GM23338 (cell line): ENCODE measurements at regions not wholly inside any gene's neighbourhood (a gene's known extent, or its start where the extent isn't known, plus 50 kb on each side); places are given as distances from the start of the nearest gene placed in this dataset.
A peak's percentile ranks its signal among the peaks of the same experiment; 100 is the strongest.

Experiments used
- ATAC-seq: fragments of 200-7000 bp; cut with Tn5 transposase; 3 replicates; pipeline ENCODE4 v1.9.1; 2020
- DNase-seq: peaks from one replicate; pipeline ENCODE4 v3.0.0-alpha.2; 2015; ENCODE audit warnings: low spot score
- H2AFZ ChIP-seq: fragments of 200-600 bp; sonication (generic); 2 replicates; pipeline ENCODE4 v1.8.0; 2016; ENCODE audit warnings: antibody characterized with exemption, mild to moderate bottlenecking, moderate library complexity
- H3F3A ChIP-seq: fragments of 200-600 bp; sonication (generic); replicated peaks from 2 replicates; pipeline ENCODE4 v1.8.0; 2017; ENCODE audit warnings: antibody characterized with exemption, mixed run types, low read depth
- H3K27ac ChIP-seq: fragments of 200-600 bp; sonication (generic); 2 replicates; pipeline ENCODE4 v1.6.1; 2016; ENCODE audit warnings: low read depth
- H3K27me3 ChIP-seq: fragments of 200-600 bp; sonication (generic); 2 replicates; pipeline ENCODE4 v1.8.0; 2016; ENCODE audit warnings: mild to moderate bottlenecking, mixed run types, moderate library complexity; ENCODE audit not compliant: insufficient read depth
- H3K36me3 ChIP-seq: fragments of 200-600 bp; sonication (generic); 2 replicates; pipeline ENCODE4 v1.8.0; 2016; ENCODE audit warnings: mild to moderate bottlenecking; ENCODE audit not compliant: insufficient read depth
- H3K4me1 ChIP-seq: fragments of 200-600 bp; sonication (generic); 2 replicates; pipeline ENCODE4 v1.8.0; 2016; ENCODE audit warnings: mild to moderate bottlenecking, moderate library complexity; ENCODE audit not compliant: insufficient read depth
- H3K4me2 ChIP-seq: fragments of 200-600 bp; sonication (generic); 2 replicates; pipeline ENCODE4 v1.7.1; 2017; ENCODE audit warnings: mixed run types
- H3K4me3 ChIP-seq: fragments of 200-600 bp; sonication (generic); 2 replicates; pipeline ENCODE4 v1.6.1; 2016; ENCODE audit warnings: mixed run types
- H3K79me2 ChIP-seq: fragments of 200-600 bp; sonication (generic); replicated peaks from 2 replicates; pipeline ENCODE4 v1.8.0; 2017; ENCODE audit warnings: mild to moderate bottlenecking; ENCODE audit not compliant: insufficient read depth
- H3K9me2 ChIP-seq: fragments of 200-600 bp; sonication (generic); 2 replicates; pipeline ENCODE4 v1.8.0; 2017; ENCODE audit not compliant: insufficient read depth
- H4K20me1 ChIP-seq: fragments of 200-600 bp; sonication (generic); replicated peaks from 2 replicates; pipeline ENCODE4 v1.8.0; 2017; ENCODE audit warnings: mild to moderate bottlenecking; ENCODE audit not compliant: insufficient read depth
- H3K27ac Mint-ChIP-seq: 2 replicates; pipeline ENCODE4 v1.8.0; 2020; ENCODE audit warnings: inconsistent platforms, mild to moderate bottlenecking, moderate library complexity, mixed read lengths
- H3K27me3 Mint-ChIP-seq: 3 replicates; pipeline ENCODE4 v1.8.0; 2022; ENCODE audit warnings: low read depth, mild to moderate bottlenecking, moderate library complexity, mixed read lengths, inconsistent platforms; ENCODE audit not compliant: insufficient read depth, poor library complexity
- H3K36me3 Mint-ChIP-seq: 3 replicates; pipeline ENCODE4 v1.8.0; 2021; ENCODE audit warnings: low read depth, mild to moderate bottlenecking, inconsistent platforms, moderate library complexity, mixed read lengths
- H3K4me1 Mint-ChIP-seq: 3 replicates; pipeline ENCODE4 v1.8.0; 2020; ENCODE audit warnings: mild to moderate bottlenecking, inconsistent platforms, mixed read lengths
- H3K4me3 Mint-ChIP-seq: 3 replicates; pipeline ENCODE4 v1.8.0; 2021; ENCODE audit warnings: moderate library complexity, mild to moderate bottlenecking, inconsistent platforms, mixed read lengths
- H3K9me3 Mint-ChIP-seq: 3 replicates; pipeline ENCODE4 v1.8.0; 2020; ENCODE audit warnings: moderate library complexity, mild to moderate bottlenecking, inconsistent platforms, mixed read lengths
- CREB1 ChIP-seq: fragments of 250-450 bp; sonication (Bioruptor Pico); IDR thresholded peaks from 2 replicates; pipeline ENCODE4 v1.5.0; 2020; ENCODE audit warnings: low read depth, mild to moderate bottlenecking, moderate library complexity
- EZH2 ChIP-seq: fragments of 200-600 bp; sonication (generic); IDR thresholded peaks from one replicate; pipeline ENCODE4 v1.8.0; 2017; ENCODE audit warnings: antibody characterized with exemption, mild to moderate bottlenecking, low read depth; ENCODE audit not compliant: unreplicated experiment
- EZH2phosphoT487 ChIP-seq: fragments of 200-600 bp; sonication (generic); IDR thresholded peaks from one replicate; pipeline ENCODE4 v1.8.1; 2018; ENCODE audit warnings: antibody characterized with exemption; ENCODE audit not compliant: unreplicated experiment
- JUNB ChIP-seq: IDR thresholded peaks from one replicate; pipeline ENCODE4 v1.6.1; 2016; ENCODE audit warnings: antibody characterized with exemption; ENCODE audit not compliant: unreplicated experiment
- NANOG ChIP-seq: IDR thresholded peaks from 2 replicates; pipeline ENCODE4 v1.6.1; 2016; ENCODE audit warnings: antibody characterized with exemption, borderline replicate concordance
- POLR2AphosphoS5 ChIP-seq: IDR thresholded peaks from 2 replicates; pipeline ENCODE4 v1.6.1; 2016; ENCODE audit warnings: antibody characterized with exemption, low read depth
- STAT1 ChIP-seq: IDR thresholded peaks from one replicate; pipeline ENCODE4 v1.6.1; 2016; ENCODE audit warnings: antibody characterized with exemption; ENCODE audit not compliant: unreplicated experiment
- ZNF114 ChIP-seq: fragments of 250-450 bp; sonication (Bioruptor Pico); IDR thresholded peaks from 2 replicates; pipeline ENCODE4 v1.5.0; 2020; ENCODE audit warnings: mild to moderate bottlenecking, moderate library complexity
- TF ChIP-seq, protein P1 (sequence below): fragments of 250-450 bp; sonication (Bioruptor Pico); IDR thresholded peaks from 2 replicates; pipeline ENCODE4 v1.5.0; 2020; ENCODE audit warnings: mild to moderate bottlenecking, moderate library complexity
- TF ChIP-seq, protein P2 (sequence below), 2 experiments: fragments of 200-600 bp in 1 of 2; sonication (generic) in 1 of 2; conservative IDR thresholded peaks; 2 replicates each; pipeline versions ENCODE4 v1.5.1 to v1.6.1; 2016 to 2017; ENCODE audit warnings: antibody characterized with exemption in 2 of 2, low read depth in 2 of 2, mild to moderate bottlenecking in 2 of 2, moderate library complexity in 1 of 2
- TF ChIP-seq, protein P3 (sequence below): IDR thresholded peaks from one replicate; pipeline ENCODE4 v1.6.1; 2018; ENCODE audit warnings: antibody characterized with exemption; ENCODE audit not compliant: unreplicated experiment

DNA sequence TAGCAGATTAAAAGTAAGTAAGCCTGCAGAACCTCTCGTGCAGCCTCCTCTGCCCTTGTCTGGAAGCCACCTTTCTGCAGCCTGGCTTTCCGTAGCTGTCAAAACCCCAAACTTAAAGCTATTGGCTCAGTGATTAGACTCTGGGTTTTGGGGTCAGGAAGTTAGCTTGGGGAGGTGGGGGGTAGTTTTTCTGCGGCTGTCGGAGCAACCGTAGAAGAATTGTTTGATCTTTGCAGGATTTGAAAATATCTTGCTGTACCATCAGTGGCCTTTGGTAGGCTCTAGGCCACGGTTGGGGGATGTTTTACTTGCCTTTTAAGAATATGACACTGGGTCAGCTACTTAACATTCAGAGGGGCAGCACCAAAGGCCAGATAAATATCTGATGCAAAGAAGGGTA, 88.4 kb upstream of the RASGRP1 start:
- TF ChIP-seq, protein P1, sequence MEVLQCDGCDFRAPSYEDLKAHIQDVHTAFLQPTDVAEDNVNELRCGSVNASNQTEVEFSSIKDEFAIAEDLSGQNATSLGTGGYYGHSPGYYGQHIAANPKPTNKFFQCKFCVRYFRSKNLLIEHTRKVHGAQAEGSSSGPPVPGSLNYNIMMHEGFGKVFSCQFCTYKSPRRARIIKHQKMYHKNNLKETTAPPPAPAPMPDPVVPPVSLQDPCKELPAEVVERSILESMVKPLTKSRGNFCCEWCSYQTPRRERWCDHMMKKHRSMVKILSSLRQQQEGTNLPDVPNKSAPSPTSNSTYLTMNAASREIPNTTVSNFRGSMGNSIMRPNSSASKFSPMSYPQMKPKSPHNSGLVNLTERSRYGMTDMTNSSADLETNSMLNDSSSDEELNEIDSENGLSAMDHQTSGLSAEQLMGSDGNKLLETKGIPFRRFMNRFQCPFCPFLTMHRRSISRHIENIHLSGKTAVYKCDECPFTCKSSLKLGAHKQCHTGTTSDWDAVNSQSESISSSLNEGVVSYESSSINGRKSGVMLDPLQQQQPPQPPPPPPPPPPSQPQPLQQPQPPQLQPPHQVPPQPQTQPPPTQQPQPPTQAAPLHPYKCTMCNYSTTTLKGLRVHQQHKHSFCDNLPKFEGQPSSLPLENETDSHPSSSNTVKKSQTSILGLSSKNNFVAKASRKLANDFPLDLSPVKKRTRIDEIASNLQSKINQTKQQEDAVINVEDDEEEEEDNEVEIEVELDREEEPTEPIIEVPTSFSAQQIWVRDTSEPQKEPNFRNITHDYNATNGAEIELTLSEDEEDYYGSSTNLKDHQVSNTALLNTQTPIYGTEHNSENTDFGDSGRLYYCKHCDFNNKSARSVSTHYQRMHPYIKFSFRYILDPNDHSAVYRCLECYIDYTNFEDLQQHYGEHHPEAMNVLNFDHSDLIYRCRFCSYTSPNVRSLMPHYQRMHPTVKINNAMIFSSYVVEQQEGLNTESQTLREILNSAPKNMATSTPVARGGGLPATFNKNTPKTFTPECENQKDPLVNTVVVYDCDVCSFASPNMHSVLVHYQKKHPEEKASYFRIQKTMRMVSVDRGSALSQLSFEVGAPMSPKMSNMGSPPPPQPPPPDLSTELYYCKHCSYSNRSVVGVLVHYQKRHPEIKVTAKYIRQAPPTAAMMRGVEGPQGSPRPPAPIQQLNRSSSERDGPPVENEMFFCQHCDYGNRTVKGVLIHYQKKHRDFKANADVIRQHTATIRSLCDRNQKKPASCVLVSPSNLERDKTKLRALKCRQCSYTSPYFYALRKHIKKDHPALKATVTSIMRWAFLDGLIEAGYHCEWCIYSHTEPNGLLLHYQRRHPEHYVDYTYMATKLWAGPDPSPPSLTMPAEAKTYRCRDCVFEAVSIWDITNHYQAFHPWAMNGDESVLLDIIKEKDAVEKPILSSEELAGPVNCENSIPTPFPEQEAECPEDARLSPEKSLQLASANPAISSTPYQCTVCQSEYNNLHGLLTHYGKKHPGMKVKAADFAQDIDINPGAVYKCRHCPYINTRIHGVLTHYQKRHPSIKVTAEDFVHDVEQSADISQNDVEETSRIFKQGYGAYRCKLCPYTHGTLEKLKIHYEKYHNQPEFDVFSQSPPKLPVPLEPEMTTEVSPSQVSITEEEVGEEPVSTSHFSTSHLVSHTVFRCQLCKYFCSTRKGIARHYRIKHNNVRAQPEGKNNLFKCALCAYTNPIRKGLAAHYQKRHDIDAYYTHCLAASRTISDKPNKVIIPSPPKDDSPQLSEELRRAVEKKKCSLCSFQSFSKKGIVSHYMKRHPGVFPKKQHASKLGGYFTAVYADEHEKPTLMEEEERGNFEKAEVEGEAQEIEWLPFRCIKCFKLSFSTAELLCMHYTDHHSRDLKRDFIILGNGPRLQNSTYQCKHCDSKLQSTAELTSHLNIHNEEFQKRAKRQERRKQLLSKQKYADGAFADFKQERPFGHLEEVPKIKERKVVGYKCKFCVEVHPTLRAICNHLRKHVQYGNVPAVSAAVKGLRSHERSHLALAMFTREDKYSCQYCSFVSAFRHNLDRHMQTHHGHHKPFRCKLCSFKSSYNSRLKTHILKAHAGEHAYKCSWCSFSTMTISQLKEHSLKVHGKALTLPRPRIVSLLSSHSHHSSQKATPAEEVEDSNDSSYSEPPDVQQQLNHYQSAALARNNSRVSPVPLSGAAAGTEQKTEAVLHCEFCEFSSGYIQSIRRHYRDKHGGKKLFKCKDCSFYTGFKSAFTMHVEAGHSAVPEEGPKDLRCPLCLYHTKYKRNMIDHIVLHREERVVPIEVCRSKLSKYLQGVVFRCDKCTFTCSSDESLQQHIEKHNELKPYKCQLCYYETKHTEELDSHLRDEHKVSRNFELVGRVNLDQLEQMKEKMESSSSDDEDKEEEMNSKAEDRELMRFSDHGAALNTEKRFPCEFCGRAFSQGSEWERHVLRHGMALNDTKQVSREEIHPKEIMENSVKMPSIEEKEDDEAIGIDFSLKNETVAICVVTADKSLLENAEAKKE (CRISPR knock-in tag): no peak
- TF ChIP-seq CREB1 (CRISPR knock-in tag): no peak
- TF ChIP-seq STAT1: no peak
- no peak for TF ChIP-seq POLR2AphosphoS5
- TF ChIP-seq EZH2phosphoT487: no peak
- no peak for TF ChIP-seq EZH2
- no peak for TF ChIP-seq ZNF114 (CRISPR knock-in tag)
- no peak; the same call in 2 of the 3 replicates for ATAC-seq

DNA sequence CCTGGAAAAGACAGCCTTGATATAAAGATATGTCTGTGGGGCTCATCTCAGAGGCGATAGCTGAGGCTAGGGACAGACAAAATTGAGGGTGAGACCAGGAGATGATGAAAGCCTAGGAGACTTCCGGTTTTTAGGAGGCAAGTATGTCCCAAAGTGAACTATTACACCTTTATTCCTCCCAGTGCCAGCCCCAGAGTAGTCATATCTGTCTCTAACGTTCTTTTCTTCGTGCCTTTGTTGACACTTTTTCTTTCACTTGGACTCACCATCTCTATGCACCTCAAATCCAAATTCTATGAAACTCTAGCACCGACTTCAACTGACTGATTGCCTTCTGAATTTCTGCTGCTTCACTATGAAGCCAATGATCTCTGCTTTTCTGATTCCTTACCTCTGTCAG, 93.8 kb upstream of the RASGRP1 start:
- DNase-seq: no peak
- Mint-ChIP-seq H3K4me3 (no peak overlapping the region), H3K27ac (no peak overlapping the region), H3K4me1 (peaks cover 5% of the 10 kb centered on the region), H3K9me3 (no peaks in the 10 kb centered on the region), H3K36me3 (no peaks in the 10 kb centered on the region), H3K27me3 (no peaks in the 10 kb centered on the region)
- ATAC-seq: no peak
- Histone ChIP-seq H3K79me2 (no peaks in the 10 kb centered on the region), H3K36me3 (no peaks in the 10 kb centered on the region), H4K20me1 (no peaks in the 10 kb centered on the region), H2AFZ (no peak overlapping the region), H3K27me3 (no peaks in the 10 kb centered on the region), H3K4me3 (no peak overlapping the region), H3K9me2 (no peaks in the 10 kb centered on the region), H3K4me1 (no peaks in the 10 kb centered on the region), H3K4me2 (no peak overlapping the region), H3K27ac (no peak overlapping the region), H3F3A (no peaks in the 10 kb centered on the region)
- TF ChIP-seq, protein P2, sequence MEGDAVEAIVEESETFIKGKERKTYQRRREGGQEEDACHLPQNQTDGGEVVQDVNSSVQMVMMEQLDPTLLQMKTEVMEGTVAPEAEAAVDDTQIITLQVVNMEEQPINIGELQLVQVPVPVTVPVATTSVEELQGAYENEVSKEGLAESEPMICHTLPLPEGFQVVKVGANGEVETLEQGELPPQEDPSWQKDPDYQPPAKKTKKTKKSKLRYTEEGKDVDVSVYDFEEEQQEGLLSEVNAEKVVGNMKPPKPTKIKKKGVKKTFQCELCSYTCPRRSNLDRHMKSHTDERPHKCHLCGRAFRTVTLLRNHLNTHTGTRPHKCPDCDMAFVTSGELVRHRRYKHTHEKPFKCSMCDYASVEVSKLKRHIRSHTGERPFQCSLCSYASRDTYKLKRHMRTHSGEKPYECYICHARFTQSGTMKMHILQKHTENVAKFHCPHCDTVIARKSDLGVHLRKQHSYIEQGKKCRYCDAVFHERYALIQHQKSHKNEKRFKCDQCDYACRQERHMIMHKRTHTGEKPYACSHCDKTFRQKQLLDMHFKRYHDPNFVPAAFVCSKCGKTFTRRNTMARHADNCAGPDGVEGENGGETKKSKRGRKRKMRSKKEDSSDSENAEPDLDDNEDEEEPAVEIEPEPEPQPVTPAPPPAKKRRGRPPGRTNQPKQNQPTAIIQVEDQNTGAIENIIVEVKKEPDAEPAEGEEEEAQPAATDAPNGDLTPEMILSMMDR (conservative IDR thresholded peaks at IDR 0.05; ENCODE audit: low read depth in 2 of 2): no peak
- TF ChIP-seq JUNB (no peak), NANOG (no peak)
- TF ChIP-seq, protein P3, sequence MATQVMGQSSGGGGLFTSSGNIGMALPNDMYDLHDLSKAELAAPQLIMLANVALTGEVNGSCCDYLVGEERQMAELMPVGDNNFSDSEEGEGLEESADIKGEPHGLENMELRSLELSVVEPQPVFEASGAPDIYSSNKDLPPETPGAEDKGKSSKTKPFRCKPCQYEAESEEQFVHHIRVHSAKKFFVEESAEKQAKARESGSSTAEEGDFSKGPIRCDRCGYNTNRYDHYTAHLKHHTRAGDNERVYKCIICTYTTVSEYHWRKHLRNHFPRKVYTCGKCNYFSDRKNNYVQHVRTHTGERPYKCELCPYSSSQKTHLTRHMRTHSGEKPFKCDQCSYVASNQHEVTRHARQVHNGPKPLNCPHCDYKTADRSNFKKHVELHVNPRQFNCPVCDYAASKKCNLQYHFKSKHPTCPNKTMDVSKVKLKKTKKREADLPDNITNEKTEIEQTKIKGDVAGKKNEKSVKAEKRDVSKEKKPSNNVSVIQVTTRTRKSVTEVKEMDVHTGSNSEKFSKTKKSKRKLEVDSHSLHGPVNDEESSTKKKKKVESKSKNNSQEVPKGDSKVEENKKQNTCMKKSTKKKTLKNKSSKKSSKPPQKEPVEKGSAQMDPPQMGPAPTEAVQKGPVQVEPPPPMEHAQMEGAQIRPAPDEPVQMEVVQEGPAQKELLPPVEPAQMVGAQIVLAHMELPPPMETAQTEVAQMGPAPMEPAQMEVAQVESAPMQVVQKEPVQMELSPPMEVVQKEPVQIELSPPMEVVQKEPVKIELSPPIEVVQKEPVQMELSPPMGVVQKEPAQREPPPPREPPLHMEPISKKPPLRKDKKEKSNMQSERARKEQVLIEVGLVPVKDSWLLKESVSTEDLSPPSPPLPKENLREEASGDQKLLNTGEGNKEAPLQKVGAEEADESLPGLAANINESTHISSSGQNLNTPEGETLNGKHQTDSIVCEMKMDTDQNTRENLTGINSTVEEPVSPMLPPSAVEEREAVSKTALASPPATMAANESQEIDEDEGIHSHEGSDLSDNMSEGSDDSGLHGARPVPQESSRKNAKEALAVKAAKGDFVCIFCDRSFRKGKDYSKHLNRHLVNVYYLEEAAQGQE: no peak

More for the DNA sequence above, 88.4 kb upstream of the RASGRP1 start:
- H3K9me3 Mint-ChIP-seq: no peaks in the 10 kb centered on the region
- no peak overlapping the region for H2AFZ ChIP-seq
- no peak overlapping the region for H3K27ac Mint-ChIP-seq
- H3K36me3 Mint-ChIP-seq: no peaks in the 10 kb centered on the region
- H3K27me3 Mint-ChIP-seq: peaks cover 4% of the 10 kb centered on the region
- no peaks in the 10 kb centered on the region for H3F3A ChIP-seq
- peak; percentile 20 for DNase-seq
- H4K20me1 ChIP-seq: no peaks in the 10 kb centered on the region
- H3K4me1 ChIP-seq: 0 out of 2 replicates have a peak, but pooled peaks cover 3% of the 10 kb centered on the region
- no peak overlapping the region for H3K4me2 ChIP-seq
- H3K79me2 ChIP-seq: no peaks in the 10 kb centered on the region
- H3K9me2 ChIP-seq: no peaks in the 10 kb centered on the region
- H3K4me1 Mint-ChIP-seq: peaks cover 27% of the 10 kb centered on the region
- no peak overlapping the region for H3K4me3 Mint-ChIP-seq
- H3K27me3 ChIP-seq: no peaks in the 10 kb centered on the region
- H3K4me3 ChIP-seq: no peak overlapping the region
- H3K27ac ChIP-seq: no peak overlapping the region
- H3K36me3 ChIP-seq: no peaks in the 10 kb centered on the region
